ENCODE measurements at regions not wholly inside any gene's neighbourhood (a gene's known extent, or its start where the extent isn't known, plus 50 kb on each side); places are given as distances from the start of the nearest gene placed in this dataset.
"Not testable (repeated sequence)": the region's sequence is repeated elsewhere in the genome, so short reads cannot be mapped to it uniquely, and the experiment has no call there.

GRCh38 chr11:45733176-45733575 is 67.8 kb upstream of the CHST1 start:
- DNase-seq (ENCODE audit: low read depth), result no peak
- TF ChIP-seq CTCF (IDR thresholded peaks at IDR 0.05; ENCODE audit: control insufficient read depth, extremely low read depth, insufficient read depth), result no peak
- no peak overlapping the region for H3K4me3 ChIP-seq (ENCODE audit: low read depth, low read length)

GRCh38 chr11:45732343-45732742 is 66.9 kb upstream of the CHST1 start:
- no peak for TF ChIP-seq CTCF (IDR thresholded peaks at IDR 0.05; ENCODE audit: control insufficient read depth, extremely low read depth, insufficient read depth)
- no peak overlapping the region for H3K4me3 ChIP-seq (ENCODE audit: low read depth, low read length)
- no peak for DNase-seq (ENCODE audit: low read depth)

GRCh38 chr11:45731171-45731570 is 65.7 kb upstream of the CHST1 start:
- not testable (repeated sequence) for DNase-seq (ENCODE audit: low read depth)

GRCh38 chr11:45730014-45730413 is 64.6 kb upstream of the CHST1 start:
- no peak for TF ChIP-seq CTCF (IDR thresholded peaks at IDR 0.05; ENCODE audit: control insufficient read depth, extremely low read depth, insufficient read depth)
- DNase-seq (ENCODE audit: low read depth), result no peak
- H3K4me3 ChIP-seq (ENCODE audit: low read depth, low read length), result no peak overlapping the region

More at GRCh38 chr11:45731171-45731570, 65.7 kb upstream of the CHST1 start:
- not testable (repeated sequence) for H3K4me3 ChIP-seq (ENCODE audit: low read depth, low read length)

GRCh38 chr11:45726493-45727054 is 61.2 kb upstream of the CHST1 start:
- no peak for TF ChIP-seq CTCF (IDR thresholded peaks at IDR 0.05; ENCODE audit: control insufficient read depth, extremely low read depth, insufficient read depth)
- no peak for DNase-seq (ENCODE audit: low read depth)

GRCh38 chr11:45725776-45726492 is 60.5 kb upstream of the CHST1 start:
- no peak overlapping the region for H3K4me3 ChIP-seq (ENCODE audit: low read depth, low read length)
- DNase-seq (ENCODE audit: low read depth), result no peak
- no peak for TF ChIP-seq CTCF (IDR thresholded peaks at IDR 0.05; ENCODE audit: control insufficient read depth, extremely low read depth, insufficient read depth)

More at GRCh38 chr11:45726493-45727054, 61.2 kb upstream of the CHST1 start:
- no peak overlapping the region for H3K4me3 ChIP-seq (ENCODE audit: low read depth, low read length)

GRCh38 chr11:45725121-45725520 is 59.7 kb upstream of the CHST1 start:
- no peak for DNase-seq (ENCODE audit: low read depth)
- H3K4me3 ChIP-seq (ENCODE audit: low read depth, low read length), result no peak overlapping the region
- TF ChIP-seq CTCF (IDR thresholded peaks at IDR 0.05; ENCODE audit: control insufficient read depth, extremely low read depth, insufficient read depth), result no peak

Data from LNCaP clone FGC (cell line).